ENCODE measurements at regions not wholly inside any gene's neighbourhood (a gene's known extent, or its start where the extent isn't known, plus 50 kb on each side); places are given as distances from the start of the nearest gene placed in this dataset.

DNA sequence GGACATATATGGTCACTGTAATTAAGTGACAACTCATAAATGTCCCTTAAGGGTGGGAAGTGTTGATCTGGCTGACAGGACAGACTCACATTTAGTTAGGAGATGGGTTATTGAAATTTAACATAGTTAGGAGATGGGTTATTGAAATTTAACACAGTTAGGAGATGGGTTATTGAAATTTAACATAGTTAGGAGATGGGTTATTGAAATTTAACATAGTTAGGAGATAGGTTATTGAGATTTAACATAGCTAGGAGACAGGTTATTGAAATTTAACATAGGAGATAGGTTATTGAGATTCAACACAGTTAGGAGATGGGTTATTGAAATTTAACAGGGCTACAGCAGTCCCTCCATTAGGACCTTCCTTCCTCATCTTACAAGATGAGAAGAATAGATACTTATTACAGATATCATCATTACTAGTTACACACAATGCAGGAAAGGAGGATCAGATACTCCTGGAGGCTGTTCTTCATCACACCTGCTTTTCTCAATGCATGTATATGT, 98.5 kb downstream of the MTNR1B start:
- H3K27me3 ChIP-seq: no peaks in the 10 kb centered on the region
- TF ChIP-seq, protein P1, sequence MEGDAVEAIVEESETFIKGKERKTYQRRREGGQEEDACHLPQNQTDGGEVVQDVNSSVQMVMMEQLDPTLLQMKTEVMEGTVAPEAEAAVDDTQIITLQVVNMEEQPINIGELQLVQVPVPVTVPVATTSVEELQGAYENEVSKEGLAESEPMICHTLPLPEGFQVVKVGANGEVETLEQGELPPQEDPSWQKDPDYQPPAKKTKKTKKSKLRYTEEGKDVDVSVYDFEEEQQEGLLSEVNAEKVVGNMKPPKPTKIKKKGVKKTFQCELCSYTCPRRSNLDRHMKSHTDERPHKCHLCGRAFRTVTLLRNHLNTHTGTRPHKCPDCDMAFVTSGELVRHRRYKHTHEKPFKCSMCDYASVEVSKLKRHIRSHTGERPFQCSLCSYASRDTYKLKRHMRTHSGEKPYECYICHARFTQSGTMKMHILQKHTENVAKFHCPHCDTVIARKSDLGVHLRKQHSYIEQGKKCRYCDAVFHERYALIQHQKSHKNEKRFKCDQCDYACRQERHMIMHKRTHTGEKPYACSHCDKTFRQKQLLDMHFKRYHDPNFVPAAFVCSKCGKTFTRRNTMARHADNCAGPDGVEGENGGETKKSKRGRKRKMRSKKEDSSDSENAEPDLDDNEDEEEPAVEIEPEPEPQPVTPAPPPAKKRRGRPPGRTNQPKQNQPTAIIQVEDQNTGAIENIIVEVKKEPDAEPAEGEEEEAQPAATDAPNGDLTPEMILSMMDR (IDR thresholded peaks at IDR 0.05; ENCODE audit: poor library complexity): no peak
- H3K4me1 ChIP-seq (ENCODE audit: insufficient read depth): no peaks in the 10 kb centered on the region
- no peaks in the 10 kb centered on the region for H3K9me3 ChIP-seq (ENCODE audit: low read depth)
- H2AFZ ChIP-seq: no peak overlapping the region
- no peaks in the 10 kb centered on the region for H3K79me2 ChIP-seq
- no peak overlapping the region for H3K4me2 ChIP-seq
- H3K27ac ChIP-seq: no peak overlapping the region
- no peak overlapping the region for H3K4me3 ChIP-seq
- no peak for DNase-seq (ENCODE audit: low spot score)
- H4K20me1 ChIP-seq (ENCODE audit: insufficient read depth, poor library complexity, severe bottlenecking): no peaks in the 10 kb centered on the region
- no peaks in the 10 kb centered on the region for H3K36me3 ChIP-seq (replicated peaks; ENCODE audit: insufficient read depth, low read depth)
- no peaks in the 10 kb centered on the region for H3K9me2 ChIP-seq (replicated peaks; ENCODE audit: insufficient read depth)

DNA sequence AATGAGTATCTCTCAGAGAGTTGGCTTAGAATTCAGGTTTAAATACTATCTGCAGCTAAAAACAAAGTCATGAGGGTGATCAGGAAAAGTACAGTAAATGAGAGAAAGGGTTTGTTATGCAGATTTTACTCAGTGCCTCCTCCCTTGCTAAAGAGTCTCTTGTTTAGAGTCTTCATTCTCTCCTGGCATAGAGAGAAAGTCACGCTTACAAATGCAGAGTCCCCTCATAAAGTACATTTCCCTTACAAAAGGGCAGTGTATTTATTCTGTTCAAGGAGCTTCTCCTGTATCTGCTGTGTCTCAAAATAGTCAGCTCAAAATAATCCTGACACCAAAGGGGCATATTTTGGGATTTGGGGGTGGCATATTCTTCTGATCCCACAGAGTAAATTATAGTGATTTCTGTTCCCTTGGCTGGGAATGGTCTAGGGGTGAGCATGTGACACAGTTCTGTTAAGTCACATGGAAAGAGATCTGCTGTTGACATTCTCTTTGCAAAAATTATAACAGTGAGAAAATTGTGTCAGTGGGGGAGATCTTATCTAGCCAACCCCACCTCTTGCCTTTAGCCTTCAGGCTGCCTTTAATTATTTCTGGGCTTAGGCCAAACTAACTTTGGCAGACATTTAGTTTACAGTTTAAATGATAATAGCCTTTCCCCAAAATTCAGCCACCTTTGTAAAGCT, 102.9 kb downstream of the MTNR1B start:
- no peaks in the 10 kb centered on the region for H3K36me3 ChIP-seq (replicated peaks; ENCODE audit: insufficient read depth, low read depth)
- WGBS (ENCODE audit: low lambda C conversion rate, missing lambda C conversion rate): 88% methylated on average over 1 of the region's 1 CpG
- no peak overlapping the region for H3K4me3 ChIP-seq
- TF ChIP-seq, protein P1 (IDR thresholded peaks at IDR 0.05; ENCODE audit: poor library complexity): no peak
- TF ChIP-seq EZH2 (IDR thresholded peaks at IDR 0.05; ENCODE audit: borderline replicate concordance): no peak
- no peak for TF ChIP-seq EZH2phosphoT487 (IDR thresholded peaks at IDR 0.05; ENCODE audit: low read depth, severe bottlenecking, unreplicated experiment)
- DNase-seq (ENCODE audit: low spot score): no peak
- H3K9me3 ChIP-seq (ENCODE audit: low read depth): no peaks in the 10 kb centered on the region
- no peaks in the 10 kb centered on the region for H3K9me2 ChIP-seq (replicated peaks; ENCODE audit: insufficient read depth)
- no peaks in the 10 kb centered on the region for H3K79me2 ChIP-seq
- no peak overlapping the region for H3K4me2 ChIP-seq
- H4K20me1 ChIP-seq (ENCODE audit: insufficient read depth, poor library complexity, severe bottlenecking): no peaks in the 10 kb centered on the region
- H3K27me3 ChIP-seq: no peaks in the 10 kb centered on the region
- no peaks in the 10 kb centered on the region for H3K4me1 ChIP-seq (ENCODE audit: insufficient read depth)
- no peak overlapping the region for H3K27ac ChIP-seq
- no peak overlapping the region for H2AFZ ChIP-seq

DNA sequence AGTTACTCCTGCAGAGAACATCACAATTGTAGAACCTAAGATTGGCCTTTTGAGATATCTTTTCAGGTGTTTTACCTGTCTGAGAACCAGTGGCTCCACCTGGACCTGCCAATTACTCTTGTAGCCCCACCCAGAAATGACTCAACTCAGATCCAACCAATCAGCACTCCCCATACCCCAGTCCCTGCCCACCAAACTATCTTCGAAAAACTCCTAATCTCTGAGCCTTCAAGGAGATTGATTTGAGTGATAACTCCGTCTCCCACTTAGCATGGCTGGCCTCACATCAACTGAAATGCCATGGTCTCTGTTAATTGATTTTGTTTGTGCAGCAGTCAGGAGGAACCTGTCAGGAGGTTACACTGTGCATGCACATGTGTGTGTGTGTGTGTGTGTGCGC, 103.6 kb downstream of the MTNR1B start:
- Histone ChIP-seq H3K9me3 (ENCODE audit: low read depth) (no peaks in the 10 kb centered on the region), H3K27ac (no peak overlapping the region), H3K4me3 (no peak overlapping the region), H3K4me2 (no peak overlapping the region), H2AFZ (no peak overlapping the region), H3K4me1 (ENCODE audit: insufficient read depth) (no peaks in the 10 kb centered on the region), H3K9me2 (replicated peaks; ENCODE audit: insufficient read depth) (no peaks in the 10 kb centered on the region), H3K79me2 (no peaks in the 10 kb centered on the region), H3K36me3 (replicated peaks; ENCODE audit: insufficient read depth, low read depth) (no peaks in the 10 kb centered on the region), H4K20me1 (ENCODE audit: insufficient read depth, poor library complexity, severe bottlenecking) (no peaks in the 10 kb centered on the region), H3K27me3 (no peaks in the 10 kb centered on the region)
- no peak for DNase-seq (ENCODE audit: low spot score)
- 82% methylated on average over 3 of the region's 3 CpGs for WGBS (ENCODE audit: low lambda C conversion rate, missing lambda C conversion rate)
- no peak for TF ChIP-seq EZH2phosphoT487 (IDR thresholded peaks at IDR 0.05; ENCODE audit: low read depth, severe bottlenecking, unreplicated experiment)
- TF ChIP-seq, protein P1 (IDR thresholded peaks at IDR 0.05; ENCODE audit: poor library complexity): no peak
- no peak for TF ChIP-seq EZH2 (IDR thresholded peaks at IDR 0.05; ENCODE audit: borderline replicate concordance)

All from hepatocyte (in vitro differentiated cells).